ENCODE measurements at regions not wholly inside any gene's neighbourhood (a gene's known extent, or its start where the extent isn't known, plus 50 kb on each side); places are given as distances from the start of the nearest gene placed in this dataset.
"Not testable (repeated sequence)": the region's sequence is repeated elsewhere in the genome, so short reads cannot be mapped to it uniquely, and the experiment has no call there.

GRCh38 chr9:621201-621855, 220.2 kb upstream of the DMRT1 start:
- ChIA-PET POLR2A (interaction anchor here (1.1 kb wide), 1 partner anchor 10 kb away, joined by 3 read pairs; no protein-coding TSS in a partner anchor), CTCF (no interaction called here)
- ATAC-seq = no peak
- Mint-ChIP-seq H3K9me3 (no peaks in the 10 kb centered on the region), H3K4me1 (ENCODE audit: low read depth) (no peaks in the 10 kb centered on the region), H3K27ac (no peak overlapping the region), H3K27me3 (peaks cover 1% of the 10 kb centered on the region), H3K4me3 (no peak overlapping the region), H3K36me3 (ENCODE audit: low read depth) (no peaks in the 10 kb centered on the region)
- intact Hi-C loops (cut with micrococcal nuclease) = no loop called here
- DNase-seq = no peak
- TF ChIP-seq CTCF (IDR thresholded peaks at IDR 0.05) = no peak

DNA sequence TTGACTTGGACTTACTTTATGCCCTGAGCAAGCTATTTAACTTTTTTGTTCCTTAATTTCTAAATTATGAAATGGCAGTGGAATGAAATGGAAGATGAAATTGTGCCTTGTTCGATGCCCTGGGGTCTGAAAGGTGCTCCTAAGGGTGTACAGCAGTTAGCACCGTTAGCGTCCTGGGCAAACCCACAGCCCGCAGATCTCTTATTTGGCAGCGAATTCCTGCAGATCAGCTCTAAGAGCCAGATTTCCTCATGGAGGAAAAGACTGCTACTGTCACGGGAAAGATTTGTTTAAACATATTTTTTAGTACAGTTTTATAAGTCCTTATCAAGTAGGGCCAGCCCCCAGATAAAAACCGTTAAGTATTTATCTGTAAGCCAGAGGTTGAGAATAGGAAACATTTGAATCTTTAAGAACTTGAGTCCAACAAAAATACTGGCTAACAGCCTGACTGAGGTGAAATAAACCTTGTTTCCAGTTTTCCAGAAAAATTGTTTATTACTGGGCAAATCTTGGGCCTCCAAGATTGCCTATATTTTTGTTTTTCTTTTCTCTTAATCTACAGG, 216.5 kb upstream of the DMRT1 start:
- H3K9me3 Mint-ChIP-seq = no peaks in the 10 kb centered on the region
- no peak overlapping the region for H3K27ac Mint-ChIP-seq
- ChIA-PET POLR2A (no interaction called here), CTCF (no interaction called here)
- intact Hi-C loops (cut with micrococcal nuclease) = no loop called here
- peaks cover 1% of the 10 kb centered on the region for H3K27me3 Mint-ChIP-seq
- no peaks in the 10 kb centered on the region for H3K4me1 Mint-ChIP-seq (ENCODE audit: low read depth)
- H3K36me3 Mint-ChIP-seq (ENCODE audit: low read depth) = no peaks in the 10 kb centered on the region
- no peak for ATAC-seq
- H3K4me3 Mint-ChIP-seq = no peak overlapping the region
- no peak for TF ChIP-seq CTCF (IDR thresholded peaks at IDR 0.05)
- no peak for DNase-seq

GRCh38 chr9:625613-626012, 215.9 kb upstream of the DMRT1 start:
- no peak for TF ChIP-seq CTCF (IDR thresholded peaks at IDR 0.05)
- ChIA-PET POLR2A (no interaction called here), CTCF (no interaction called here)
- DNase-seq (no peak), ATAC-seq (no peak)
- no peaks in the 10 kb centered on the region for H3K4me1 Mint-ChIP-seq (ENCODE audit: low read depth)
- no peaks in the 10 kb centered on the region for H3K27me3 Mint-ChIP-seq
- intact Hi-C loops (cut with micrococcal nuclease) = no loop called here
- H3K9me3 Mint-ChIP-seq = no peaks in the 10 kb centered on the region
- no peak overlapping the region for H3K27ac Mint-ChIP-seq
- no peak overlapping the region for H3K4me3 Mint-ChIP-seq
- H3K36me3 Mint-ChIP-seq (ENCODE audit: low read depth) = no peaks in the 10 kb centered on the region

DNA sequence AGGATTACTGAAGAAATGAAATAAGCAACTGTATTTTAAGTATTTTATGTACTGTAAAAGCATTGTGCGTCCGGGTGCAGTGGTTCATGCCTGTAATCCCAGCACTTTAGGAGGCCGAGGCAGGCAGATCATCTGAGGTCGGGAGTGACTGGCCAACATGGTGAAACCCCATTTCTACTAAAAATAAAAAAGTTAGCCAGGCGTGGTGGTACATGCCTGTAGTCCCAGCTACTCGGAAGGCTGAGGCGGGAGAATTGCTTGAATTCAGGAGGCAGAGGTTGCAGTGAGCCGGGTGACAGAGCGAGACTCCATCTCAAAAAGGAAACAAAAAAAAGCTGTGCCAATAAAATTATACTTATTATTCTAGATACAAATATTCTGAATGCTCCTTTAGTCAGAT, 215.4 kb upstream of the DMRT1 start:
- intact Hi-C loops (cut with micrococcal nuclease); ATAC-seq; DNase-seq; H3K27me3 Mint-ChIP-seq; H3K4me3 Mint-ChIP-seq; CTCF ChIA-PET; H3K27ac Mint-ChIP-seq; POLR2A ChIA-PET; H3K9me3 Mint-ChIP-seq; H3K36me3 Mint-ChIP-seq (ENCODE audit: low read depth); H3K4me1 Mint-ChIP-seq (ENCODE audit: low read depth): not testable (repeated sequence)

- DNase-seq (no peak), ATAC-seq (no peak)
- Mint-ChIP-seq H3K27me3 (no peaks in the 10 kb centered on the region), H3K9me3 (no peaks in the 10 kb centered on the region), H3K4me3 (no peak overlapping the region), H3K36me3 (ENCODE audit: low read depth) (no peaks in the 10 kb centered on the region), H3K4me1 (ENCODE audit: low read depth) (peaks cover 7% of the 10 kb centered on the region), H3K27ac (no peak overlapping the region)
- ChIA-PET POLR2A (no interaction called here), CTCF (no interaction called here)
- intact Hi-C loops (cut with micrococcal nuclease) = no loop called here
- no peak for TF ChIP-seq CTCF (IDR thresholded peaks at IDR 0.05)
Observed at GRCh38 chr9:626596-626995, 214.9 kb upstream of the DMRT1 start.

All from activated CD8-positive, alpha-beta T cell treated with anti-CD3 and anti-CD28 coated beads for 36 hours (primary cell).